PC-3 (cell line): ENCODE measurements at regions not wholly inside any gene's neighbourhood (a gene's known extent, or its start where the extent isn't known, plus 50 kb on each side); places are given as distances from the start of the nearest gene placed in this dataset.
A peak's percentile ranks its signal among the peaks of the same experiment; 100 is the strongest.
"Not testable (repeated sequence)": the region's sequence is repeated elsewhere in the genome, so short reads cannot be mapped to it uniquely, and the experiment has no call there.

Source experiments
- ATAC-seq: fragments of 200-7000 bp; cut with Tn5 transposase; 2 replicates; pipeline ENCODE4 v1.9.1; 2020; ENCODE audit warnings: mild to moderate bottlenecking, moderate library complexity
- BruUV-seq: library from RNA; stranded (reverse); fragments of 400-500 nt; replicated peaks from 2 replicates; lab custom pipeline; 2021; lab: Mats Ljungman, UMichigan
- CTCF ChIA-PET: fragments of 300-600 bp; sonication (Branson Sonifier 250); formaldehyde crosslinking; loops from one replicate; lab custom pipeline; 2022; ENCODE audit warnings: antibody characterized with exemption; lab: Charles Lee
- POLR2A ChIA-PET: fragments of 300-600 bp; sonication (Branson Sonifier 250); formaldehyde crosslinking; loops from one replicate; lab custom pipeline; 2022; ENCODE audit warnings: antibody characterized with exemption; ENCODE audit not compliant: unreplicated experiment; lab: Charles Lee
- DNase-seq: peaks from one replicate; pipeline ENCODE4 v3.0.0-alpha.2; 2015
- H2AFZ ChIP-seq: fragments of 300-600 bp; sonication (generic); 2 replicates; pipeline ENCODE4 v1.6.0; 2016; ENCODE audit warnings: antibody characterized with exemption, low read length
- H3F3A ChIP-seq: fragments of 300-600 bp; sonication (generic); one replicate; pipeline ENCODE4 v1.6.0; 2017; ENCODE audit warnings: antibody characterized with exemption, low read length, control low read depth, mild to moderate bottlenecking; ENCODE audit not compliant: unreplicated experiment
- H3K27ac ChIP-seq: fragments of 300-600 bp; sonication (generic); 2 replicates; pipeline ENCODE4 v1.5.1; 2016; ENCODE audit warnings: mild to moderate bottlenecking, low read length
- H3K27me3 ChIP-seq: fragments of 300-600 bp; sonication (generic); 2 replicates; pipeline ENCODE4 v1.6.1; 2016; ENCODE audit warnings: low read length, mixed read lengths
- H3K36me3 ChIP-seq: fragments of 300-600 bp; sonication (generic); 2 replicates; pipeline ENCODE4 v1.6.1; 2016; ENCODE audit warnings: low read depth, mixed run types, low read length, mixed read lengths
- H3K4me1 ChIP-seq: fragments of 300-600 bp; sonication (generic); 2 replicates; pipeline ENCODE4 v1.5.1; 2016; ENCODE audit warnings: low read length; ENCODE audit not compliant: insufficient read depth
- H3K4me2 ChIP-seq: fragments of 300-600 bp; sonication (generic); 2 replicates; pipeline ENCODE4 v1.6.0; 2016; ENCODE audit warnings: low read length
- H3K4me3 ChIP-seq: fragments of 300-600 bp; sonication (generic); 2 replicates; pipeline ENCODE4 v1.5.1; 2016; ENCODE audit warnings: mild to moderate bottlenecking, low read length, mixed read lengths
- H3K79me2 ChIP-seq: fragments of 300-600 bp; sonication (generic); 2 replicates; pipeline ENCODE4 v1.6.1; 2017; ENCODE audit warnings: low read length, mixed read lengths
- H3K9ac ChIP-seq: fragments of 300-600 bp; sonication (generic); 2 replicates; pipeline ENCODE4 v1.6.0; 2016; ENCODE audit warnings: mild to moderate bottlenecking, low read length
- H3K9me2 ChIP-seq: fragments of 300-600 bp; sonication (generic); replicated peaks from 2 replicates; pipeline ENCODE4 v1.6.1; 2016; ENCODE audit warnings: mixed run types, low read length, mixed read lengths
- H3K9me3 ChIP-seq: fragments of 300-600 bp; sonication (generic); 2 replicates; pipeline ENCODE4 v1.6.1; 2016; ENCODE audit warnings: low read length, mixed read lengths
- H4K20me1 ChIP-seq: fragments of 300-600 bp; sonication (generic); 2 replicates; pipeline ENCODE4 v1.6.1; 2016; ENCODE audit warnings: low read length, mixed read lengths
- CTCF ChIP-seq: fragments of 300-600 bp; sonication (generic); conservative IDR thresholded peaks from 2 replicates; pipeline ENCODE4 v1.5.1; 2017; ENCODE audit warnings: antibody characterized with exemption, low read depth, mild to moderate bottlenecking, low read length
- EZH2 ChIP-seq: fragments of 300-600 bp; sonication (generic); IDR thresholded peaks from one replicate; pipeline ENCODE4 v1.6.1; 2017; ENCODE audit warnings: antibody characterized with exemption, mild to moderate bottlenecking, low read length; ENCODE audit not compliant: unreplicated experiment
- EZH2phosphoT487 ChIP-seq: fragments of 300-600 bp; sonication (generic); IDR thresholded peaks from 2 replicates; pipeline ENCODE4 v1.6.1; 2018; ENCODE audit warnings: mild to moderate bottlenecking, antibody characterized with exemption, low read length, borderline replicate concordance
- intact Hi-C: fragments of 100-400 bp; cut with micrococcal nuclease; formaldehyde crosslinking; loops from 2 replicates; pipeline ENCODE4 v1.9.0; 2023

GRCh38 chr5:78717674-78718584 lies 69.4 kb upstream of the LHFPL2 start:
- H3K9me3 ChIP-seq, result no peaks in the 10 kb centered on the region
- H2AFZ ChIP-seq, result no peak overlapping the region
- no peaks in the 10 kb centered on the region for H3K36me3 ChIP-seq
- H3K27me3 ChIP-seq, result no peaks in the 10 kb centered on the region
- H3K79me2 ChIP-seq, result no peaks in the 10 kb centered on the region
- ChIA-PET POLR2A (no interaction called here), CTCF (no interaction called here)
- no peak overlapping the region for H3K4me2 ChIP-seq
- no peak for ATAC-seq
- H3F3A ChIP-seq, result no peaks in the 10 kb centered on the region
- no peak overlapping the region for H3K27ac ChIP-seq
- intact Hi-C loops, result no loop called here
- TF ChIP-seq EZH2 (no peak), CTCF (no peak), EZH2phosphoT487 (no peak)
- no peaks in the 10 kb centered on the region for H4K20me1 ChIP-seq
- DNase-seq, result no peak
- H3K4me1 ChIP-seq, result peaks cover 15% of the 10 kb centered on the region
- H3K4me3 ChIP-seq, result no peak overlapping the region
- no TSS peak for BruUV-seq
- H3K9me2 ChIP-seq, result no peaks in the 10 kb centered on the region
- no peak overlapping the region for H3K9ac ChIP-seq

- TF ChIP-seq EZH2 (no peak), EZH2phosphoT487 (no peak), CTCF (no peak)
- POLR2A ChIA-PET, result no interaction called here
- Histone ChIP-seq H2AFZ (no peak overlapping the region), H3K27ac (no peak overlapping the region), H3K4me1 (peaks cover 11% of the 10 kb centered on the region), H3K4me3 (no peak overlapping the region), H3K4me2 (no peak overlapping the region), H3K9me2 (no peaks in the 10 kb centered on the region), H3K9ac (no peak overlapping the region), H3K27me3 (no peaks in the 10 kb centered on the region), H3K79me2 (no peaks in the 10 kb centered on the region), H3K36me3 (no peaks in the 10 kb centered on the region), H3K9me3 (no peaks in the 10 kb centered on the region), H4K20me1 (no peaks in the 10 kb centered on the region), H3F3A (no peaks in the 10 kb centered on the region)
- DNase-seq (peak; percentile 15), ATAC-seq (no peak)
- intact Hi-C loops, result no loop called here
- no TSS peak for BruUV-seq
- CTCF ChIA-PET, result no interaction called here
Measured at GRCh38 chr5:78716206-78716605, 67.6 kb upstream of the LHFPL2 start.

- CTCF ChIA-PET, POLR2A ChIA-PET: not testable (repeated sequence)
Measured at GRCh38 chr5:78715351-78715750, 66.8 kb upstream of the LHFPL2 start.

GRCh38 chr5:78711670-78712069 lies 63.1 kb upstream of the LHFPL2 start:
- H3K9me3 ChIP-seq, H2AFZ ChIP-seq, H3F3A ChIP-seq, H3K9me2 ChIP-seq, H4K20me1 ChIP-seq, ATAC-seq, H3K36me3 ChIP-seq, H3K4me2 ChIP-seq, POLR2A ChIA-PET, H3K9ac ChIP-seq, CTCF ChIA-PET, H3K4me1 ChIP-seq, H3K4me3 ChIP-seq, H3K27me3 ChIP-seq, DNase-seq, intact Hi-C loops, H3K27ac ChIP-seq, BruUV-seq, H3K79me2 ChIP-seq: not testable (repeated sequence)

More at GRCh38 chr5:78715351-78715750, 66.8 kb upstream of the LHFPL2 start:
- H3K4me1 ChIP-seq, H3K36me3 ChIP-seq, H3K27me3 ChIP-seq, H3K79me2 ChIP-seq, DNase-seq, H3K27ac ChIP-seq, H3K4me3 ChIP-seq, H4K20me1 ChIP-seq, intact Hi-C loops, H3K9me2 ChIP-seq, H3K4me2 ChIP-seq, H3K9ac ChIP-seq, H2AFZ ChIP-seq, H3K9me3 ChIP-seq, BruUV-seq, H3F3A ChIP-seq, ATAC-seq: not testable (repeated sequence)
